ENCODE measurements at regions not wholly inside any gene's neighbourhood (a gene's known extent, or its start where the extent isn't known, plus 50 kb on each side); places are given as distances from the start of the nearest gene placed in this dataset.

GRCh38 chr18:47737198-47737830 is 193.1 kb downstream of the SMAD2 start:
- no peak for ATAC-seq
- intact Hi-C loops (cut with micrococcal nuclease; ENCODE audit: unreplicated experiment): no loop called here
- POLR2A ChIA-PET: no interaction called here

More at GRCh38 chr18:47737198-47737830, 193.1 kb downstream of the SMAD2 start:
- no peaks in the 10 kb centered on the region for H3K4me1 ChIP-seq (ENCODE audit: insufficient read depth, low read length)
- no peaks in the 10 kb centered on the region for H3K79me2 ChIP-seq (ENCODE audit: insufficient read depth, low read length)
- H3K9me3 ChIP-seq (ENCODE audit: low read length): no peaks in the 10 kb centered on the region
- WGBS (ENCODE audit: low lambda C conversion rate): 13% methylated on average over 11 of the region's 12 CpGs
- peaks cover 1 to 31% of the 10 kb centered on the region in 2 experiments; a peak in 3 of 5 replicates for H3K27me3 ChIP-seq (ENCODE audit: control insufficient read depth in 1 of 2, insufficient read depth in 2 of 2, low read length in 2 of 2)
- H3K36me3 ChIP-seq (replicated peaks in 1 of 2; ENCODE audit: control insufficient read depth in 1 of 2, insufficient read depth in 2 of 2, low read length in 2 of 2): no peaks in the 10 kb centered on the region
- no peaks in the 10 kb centered on the region for H4K20me1 ChIP-seq (ENCODE audit: insufficient read depth, low read length)
- no peak overlapping the region for H2AFZ ChIP-seq (ENCODE audit: low read length)
- no peak overlapping the region for H3K4me2 ChIP-seq (ENCODE audit: low read depth, low read length)
- no peak overlapping the region for H3K9ac ChIP-seq (ENCODE audit: insufficient read depth, low read depth, low read length)
- in situ Hi-C loops (cut with HindIII; ENCODE audit: extremely low pct_ligation_motif_present, low pct_unique_long_range_greater_than_20kb): no loop called here
- CTCF ChIA-PET (ENCODE audit: low intra/inter-chr PET ratio, low total read pairs): no interaction called here
- TF ChIP-seq ZNF124 (CRISPR knock-in tag; IDR thresholded peaks at IDR 0.05) (no peak), NCOA5 (CRISPR knock-in tag; IDR thresholded peaks at IDR 0.05) (no peak), ZNF138 (CRISPR knock-in tag; IDR thresholded peaks at IDR 0.05; ENCODE audit: low read depth) (no peak), MNT (IDR thresholded peaks at IDR 0.05) (peak; percentile 83), FIP1L1 (IDR thresholded peaks at IDR 0.05; ENCODE audit: borderline replicate concordance, insufficient read depth, low read depth, low read length) (no peak), KDM1A (CRISPR knock-in tag; IDR thresholded peaks at IDR 0.05) (no peak), BRD4 (CRISPR knock-in tag; IDR thresholded peaks at IDR 0.05) (no peak), ZMYM4 (CRISPR knock-in tag; IDR thresholded peaks at IDR 0.05) (no peak)
- DNase-seq (ENCODE audit: low spot score) (no peak), FAIRE-seq (no peak)
- no peak overlapping the region for H3K4me3 ChIP-seq (replicated peaks in 1 of 3; ENCODE audit: insufficient read depth in 1 of 3, low read depth in 2 of 3, low read length in 3 of 3)
- no TSS peak for BruUV-seq (replicated peaks)
- no peak overlapping the region for H3K27ac ChIP-seq (ENCODE audit: extremely low read length, insufficient read depth, low read length)
